Activated B cell treated with CpG ODN at 0.5 μM for 24 hours (primary cell): ENCODE measurements at regions not wholly inside any gene's neighbourhood (a gene's known extent, or its start where the extent isn't known, plus 50 kb on each side); places are given as distances from the start of the nearest gene placed in this dataset.

Source experiments
- ATAC-seq: fragments of 200-7000 bp; cut with Tn5 transposase; one replicate; pipeline ENCODE4 v1.10.0; 2021; ENCODE audit warnings: low read depth, mild to moderate bottlenecking, moderate library complexity
- CTCF ChIA-PET: fragments of 350-600 bp; sonication (Branson Sonifier 250); formaldehyde crosslinking; loops from one replicate; lab custom pipeline; 2021; ENCODE audit warnings: antibody characterized with exemption; lab: Charles Lee
- POLR2A ChIA-PET: fragments of 350-600 bp; sonication (Branson Sonifier 250); formaldehyde crosslinking; loops from one replicate; lab custom pipeline; 2021; ENCODE audit warnings: antibody characterized with exemption; lab: Charles Lee
- DNase-seq: peaks from one replicate; pipeline ENCODE4 v3.0.0; 2022
- H3K27ac Mint-ChIP-seq: one replicate; pipeline ENCODE4 v1.8.0; 2020; ENCODE audit warnings: mixed read lengths
- H3K27me3 Mint-ChIP-seq: one replicate; pipeline ENCODE4 v1.8.0; 2021; ENCODE audit warnings: mixed read lengths
- H3K36me3 Mint-ChIP-seq: one replicate; pipeline ENCODE4 v1.8.0; 2021; ENCODE audit warnings: low read depth, mixed read lengths
- H3K4me1 Mint-ChIP-seq: one replicate; pipeline ENCODE4 v1.8.0; 2021; ENCODE audit warnings: mixed read lengths
- H3K4me3 Mint-ChIP-seq: one replicate; pipeline ENCODE4 v1.8.0; 2020; ENCODE audit warnings: mild to moderate bottlenecking, mixed read lengths
- H3K9me3 Mint-ChIP-seq: one replicate; pipeline ENCODE4 v1.8.0; 2020; ENCODE audit warnings: mixed read lengths
- intact Hi-C: fragments of 100-400 bp; cut with micrococcal nuclease; formaldehyde crosslinking; loops from one replicate; pipeline ENCODE4 v1.15.1; 2024
- TF ChIP-seq, protein P1 (sequence below): fragments of 200-600 bp; IDR thresholded peaks from one replicate; pipeline ENCODE4 v1.8.0; 2022; ENCODE audit warnings: antibody characterized with exemption, mild to moderate bottlenecking

GRCh38 chr5:42887097-42887496 lies 75.4 kb upstream of the SELENOP start:
- no peak overlapping the region for H3K27ac Mint-ChIP-seq
- H3K4me1 Mint-ChIP-seq, result no peaks in the 10 kb centered on the region
- ChIA-PET POLR2A (no interaction called here), CTCF (no interaction called here)
- DNase-seq (no peak), ATAC-seq (no peak)
- TF ChIP-seq, protein P1, sequence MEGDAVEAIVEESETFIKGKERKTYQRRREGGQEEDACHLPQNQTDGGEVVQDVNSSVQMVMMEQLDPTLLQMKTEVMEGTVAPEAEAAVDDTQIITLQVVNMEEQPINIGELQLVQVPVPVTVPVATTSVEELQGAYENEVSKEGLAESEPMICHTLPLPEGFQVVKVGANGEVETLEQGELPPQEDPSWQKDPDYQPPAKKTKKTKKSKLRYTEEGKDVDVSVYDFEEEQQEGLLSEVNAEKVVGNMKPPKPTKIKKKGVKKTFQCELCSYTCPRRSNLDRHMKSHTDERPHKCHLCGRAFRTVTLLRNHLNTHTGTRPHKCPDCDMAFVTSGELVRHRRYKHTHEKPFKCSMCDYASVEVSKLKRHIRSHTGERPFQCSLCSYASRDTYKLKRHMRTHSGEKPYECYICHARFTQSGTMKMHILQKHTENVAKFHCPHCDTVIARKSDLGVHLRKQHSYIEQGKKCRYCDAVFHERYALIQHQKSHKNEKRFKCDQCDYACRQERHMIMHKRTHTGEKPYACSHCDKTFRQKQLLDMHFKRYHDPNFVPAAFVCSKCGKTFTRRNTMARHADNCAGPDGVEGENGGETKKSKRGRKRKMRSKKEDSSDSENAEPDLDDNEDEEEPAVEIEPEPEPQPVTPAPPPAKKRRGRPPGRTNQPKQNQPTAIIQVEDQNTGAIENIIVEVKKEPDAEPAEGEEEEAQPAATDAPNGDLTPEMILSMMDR, result no peak
- intact Hi-C loops, result loop anchor here (10.0 kb wide), 1 partner anchor 372 kb away; no protein-coding TSS in a partner anchor
- no peaks in the 10 kb centered on the region for H3K9me3 Mint-ChIP-seq
- no peaks in the 10 kb centered on the region for H3K36me3 Mint-ChIP-seq
- H3K4me3 Mint-ChIP-seq, result no peak overlapping the region
- peaks cover 7% of the 10 kb centered on the region for H3K27me3 Mint-ChIP-seq

DNA sequence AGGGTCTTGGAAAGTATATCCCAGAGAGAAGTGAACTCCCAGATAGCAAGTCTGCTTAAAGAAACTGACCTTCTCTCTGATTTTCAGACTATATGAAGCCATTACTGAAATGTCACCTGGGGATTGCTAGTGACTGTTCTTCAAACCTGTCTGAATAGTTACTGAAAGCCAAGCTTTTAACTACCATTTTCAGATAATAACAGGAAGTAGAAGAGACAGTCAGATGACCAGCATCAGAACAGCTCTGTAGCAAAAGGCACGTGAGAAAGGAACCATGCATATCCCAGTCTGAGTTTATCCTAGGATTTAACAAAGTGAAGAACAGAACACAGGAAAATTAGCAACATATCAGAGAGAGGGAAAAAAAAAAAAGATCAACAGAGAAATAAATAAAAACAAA lies 74.9 kb upstream of the SELENOP start:
- ATAC-seq (no peak), DNase-seq (no peak)
- no peaks in the 10 kb centered on the region for H3K4me1 Mint-ChIP-seq
- no peak overlapping the region for H3K4me3 Mint-ChIP-seq
- intact Hi-C loops, result loop anchor here (10.0 kb wide), 1 partner anchor 372 kb away; no protein-coding TSS in a partner anchor
- no peaks in the 10 kb centered on the region for H3K9me3 Mint-ChIP-seq
- ChIA-PET POLR2A (no interaction called here), CTCF (no interaction called here)
- TF ChIP-seq, protein P1, result no peak
- H3K27ac Mint-ChIP-seq, result no peak overlapping the region
- H3K27me3 Mint-ChIP-seq, result peaks cover 7% of the 10 kb centered on the region
- no peaks in the 10 kb centered on the region for H3K36me3 Mint-ChIP-seq

GRCh38 chr5:42884326-42884725 lies 72.6 kb upstream of the SELENOP start:
- TF ChIP-seq, protein P1, result no peak
- no peak for ATAC-seq
- Mint-ChIP-seq H3K4me3 (no peak overlapping the region), H3K9me3 (no peaks in the 10 kb centered on the region), H3K4me1 (no peaks in the 10 kb centered on the region), H3K36me3 (no peaks in the 10 kb centered on the region), H3K27ac (no peak overlapping the region), H3K27me3 (peaks cover 5% of the 10 kb centered on the region)
- DNase-seq, result no peak
- ChIA-PET POLR2A (no interaction called here), CTCF (no interaction called here)
- intact Hi-C loops, result loop anchor here (10.0 kb wide), 1 partner anchor 370 kb away; no protein-coding TSS in a partner anchor

DNA sequence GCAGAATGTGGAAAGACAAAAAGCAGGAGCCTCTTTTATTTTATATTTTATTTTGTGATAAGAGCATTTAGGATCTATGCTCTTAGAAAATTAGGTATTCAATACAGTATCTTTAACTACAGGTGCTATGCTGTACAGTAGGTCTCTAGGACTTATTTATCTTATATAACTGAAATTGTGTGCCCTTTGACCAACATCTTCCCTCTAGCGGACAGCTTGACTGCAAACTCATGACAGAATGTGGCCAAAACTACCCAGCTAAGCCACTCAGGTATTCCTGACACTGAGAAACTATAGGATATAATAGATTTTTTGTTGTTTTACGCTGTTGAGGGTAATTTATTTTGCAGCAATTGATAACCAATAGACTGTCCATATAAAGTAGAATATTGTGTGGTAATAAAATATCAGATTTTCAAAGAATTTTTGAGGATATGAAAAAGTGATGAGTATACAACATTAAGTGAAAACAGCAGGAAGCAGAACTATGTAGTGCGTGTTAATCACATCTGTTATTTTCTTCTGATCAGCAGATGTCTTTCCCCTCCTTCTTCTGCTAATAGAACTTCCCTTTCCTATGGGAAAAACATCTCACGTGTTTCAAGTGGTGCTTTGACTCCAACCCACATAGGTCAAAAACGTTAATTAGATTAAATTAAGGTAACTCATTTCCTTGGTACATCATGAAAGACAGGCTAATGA lies 69.9 kb upstream of the SELENOP start:
- H3K4me1 Mint-ChIP-seq, result peaks cover 1% of the 10 kb centered on the region
- ChIA-PET CTCF (interaction anchor here (1.1 kb wide), 1 partner anchor 8 kb away, joined by 3 read pairs; no protein-coding TSS in a partner anchor), POLR2A (no interaction called here)
- H3K9me3 Mint-ChIP-seq, result no peaks in the 10 kb centered on the region
- DNase-seq, result no peak
- no peak overlapping the region for H3K27ac Mint-ChIP-seq
- intact Hi-C loops, result loop anchor here (10.0 kb wide), 1 partner anchor 367 kb away; no protein-coding TSS in a partner anchor
- no peaks in the 10 kb centered on the region for H3K27me3 Mint-ChIP-seq
- ATAC-seq, result no peak
- no peaks in the 10 kb centered on the region for H3K36me3 Mint-ChIP-seq
- TF ChIP-seq, protein P1, result no peak
- H3K4me3 Mint-ChIP-seq, result no peak overlapping the region

DNA sequence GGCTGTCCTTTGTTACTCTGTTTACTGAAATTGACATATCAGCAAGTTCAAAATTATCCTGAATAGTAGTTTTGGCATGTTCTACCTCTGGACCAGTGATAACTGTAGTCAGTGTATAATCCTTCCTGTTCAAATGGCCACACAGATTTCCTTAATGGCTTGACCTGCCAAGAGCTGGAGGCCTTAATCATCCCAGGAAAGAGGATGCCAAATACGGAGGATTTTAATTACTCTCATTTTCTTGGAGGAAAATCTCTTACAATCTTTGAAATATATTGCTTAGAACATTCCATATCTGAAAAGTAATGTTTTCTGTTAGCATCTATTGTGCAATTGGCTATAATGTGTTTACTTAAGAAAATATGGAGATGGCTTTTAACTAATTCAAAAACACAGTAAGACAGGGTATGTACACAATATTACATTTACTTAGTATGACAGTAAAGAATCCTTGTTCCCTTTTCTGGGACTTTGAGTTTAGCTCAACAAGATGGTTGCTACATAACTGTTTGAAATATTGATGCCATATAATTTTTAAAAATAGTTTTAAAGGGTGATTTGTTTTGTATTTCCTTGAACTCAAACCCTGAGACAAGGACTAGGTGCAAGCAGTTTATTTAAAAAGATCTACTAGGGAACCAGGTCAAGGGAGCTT lies 68.9 kb upstream of the SELENOP start:
- H3K27ac Mint-ChIP-seq, result no peak overlapping the region
- TF ChIP-seq, protein P1, result no peak
- peaks cover 3% of the 10 kb centered on the region for H3K4me1 Mint-ChIP-seq
- no peaks in the 10 kb centered on the region for H3K36me3 Mint-ChIP-seq
- DNase-seq (no peak), ATAC-seq (no peak)
- intact Hi-C loops, result loop anchor here (10.0 kb wide), 1 partner anchor 366 kb away; no protein-coding TSS in a partner anchor
- no peaks in the 10 kb centered on the region for H3K27me3 Mint-ChIP-seq
- H3K4me3 Mint-ChIP-seq, result no peak overlapping the region
- H3K9me3 Mint-ChIP-seq, result no peaks in the 10 kb centered on the region
- ChIA-PET POLR2A (no interaction called here), CTCF (interaction anchor here (1.1 kb wide), 1 partner anchor 9 kb away, joined by 3 read pairs; no protein-coding TSS in a partner anchor)
